ENCODE measurements at regions not wholly inside any gene's neighbourhood (a gene's known extent, or its start where the extent isn't known, plus 50 kb on each side); places are given as distances from the start of the nearest gene placed in this dataset.
"Not testable (repeated sequence)": the region's sequence is repeated elsewhere in the genome, so short reads cannot be mapped to it uniquely, and the experiment has no call there.

DNA sequence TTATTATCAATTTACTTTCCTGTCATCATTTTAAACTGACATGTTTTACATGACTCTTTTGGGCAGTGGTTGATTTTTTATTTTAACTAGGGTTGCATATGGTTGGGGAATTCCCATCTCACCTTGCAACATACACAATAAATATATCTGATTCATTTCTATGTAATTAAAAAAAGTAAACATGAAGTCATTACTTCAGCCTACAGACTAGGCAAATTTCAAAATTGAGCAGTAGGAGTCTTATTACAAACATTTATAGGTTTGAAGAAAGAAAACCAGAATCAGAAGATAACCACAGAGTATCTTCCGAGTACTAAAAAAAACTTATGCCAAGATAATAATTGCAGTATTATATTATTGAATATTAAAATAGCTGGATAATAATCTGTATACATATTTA lies 377.0 kb upstream of the VRK2 start:
- DNase-seq (ENCODE audit: extremely low read depth, low read depth, low spot score): no peak

DNA sequence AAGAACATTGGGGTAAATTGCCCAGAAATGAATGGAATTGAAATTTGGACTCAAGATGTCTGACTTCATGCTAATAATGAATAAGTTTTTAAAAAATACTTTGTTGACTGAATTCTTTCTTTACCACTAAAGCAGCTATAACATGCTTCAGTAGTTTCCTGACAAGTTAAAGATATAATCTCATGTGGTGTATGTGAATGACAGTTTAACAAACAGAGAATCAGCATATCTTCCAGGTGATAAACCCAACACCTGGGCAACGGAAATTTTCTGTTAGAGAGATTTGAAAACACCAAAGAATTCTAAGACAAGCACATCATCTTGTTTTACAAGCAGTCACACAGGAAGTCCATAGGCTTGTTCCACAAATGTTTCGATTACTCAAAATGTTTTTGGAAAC lies 372.6 kb upstream of the VRK2 start:
- DNase-seq (ENCODE audit: extremely low read depth, low read depth, low spot score): no peak

DNA sequence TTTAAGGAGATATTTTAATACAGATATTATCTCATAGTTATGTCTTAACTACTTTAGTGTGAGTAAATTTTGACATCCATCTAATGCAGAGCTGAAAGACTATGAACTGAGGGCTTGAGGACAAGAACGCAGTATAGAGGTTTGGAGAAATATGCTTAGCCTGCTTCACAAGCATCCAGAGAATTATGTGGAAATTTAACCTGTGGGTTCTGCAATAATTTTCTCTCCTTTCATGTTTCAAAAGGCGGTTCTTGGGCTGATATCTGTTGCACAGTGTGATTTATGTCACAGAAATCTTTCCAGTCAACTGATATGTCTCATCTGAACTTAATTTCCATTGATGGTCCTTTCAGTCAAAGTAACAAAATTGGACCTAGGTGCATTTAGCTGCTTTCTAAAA lies 371.9 kb upstream of the VRK2 start:
- DNase-seq (ENCODE audit: extremely low read depth, low read depth, low spot score): no peak

DNA sequence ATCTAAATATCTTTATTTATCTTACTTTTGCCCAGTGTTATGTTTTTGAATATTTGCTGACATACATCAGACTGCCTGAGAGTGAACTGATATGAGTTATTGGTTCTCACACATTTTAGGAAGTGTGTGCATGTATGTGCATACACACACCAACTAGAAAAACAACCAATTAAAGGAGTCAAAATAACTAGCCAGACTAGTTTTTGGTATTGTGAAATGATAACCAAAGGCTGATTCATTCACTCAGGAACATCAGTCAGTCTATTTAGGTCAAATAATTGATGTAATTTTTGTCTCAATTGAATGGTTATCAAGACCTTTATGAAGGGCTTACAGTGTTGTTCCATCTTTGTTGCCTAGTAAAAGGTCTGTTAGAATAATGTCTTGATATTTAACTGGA lies 369.3 kb upstream of the VRK2 start:
- no peak for DNase-seq (ENCODE audit: extremely low read depth, low read depth, low spot score)

DNA sequence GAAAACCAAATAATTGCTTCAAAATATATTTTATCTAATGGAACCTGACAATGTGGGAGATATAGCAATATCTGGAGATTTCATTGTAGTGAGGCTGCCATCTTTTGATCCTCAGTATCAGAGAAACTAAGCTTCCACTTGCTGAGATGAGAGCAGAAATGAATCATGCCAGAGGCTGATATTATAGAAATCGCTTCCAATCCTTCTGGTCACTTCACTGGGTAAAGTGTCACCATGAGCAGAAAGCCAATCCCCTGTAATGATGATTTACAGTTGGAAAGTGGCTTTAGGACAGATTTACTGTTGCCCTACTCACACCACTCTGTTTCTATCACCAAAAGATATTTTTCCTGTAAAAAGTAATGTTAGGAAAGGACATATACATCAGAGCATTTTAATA lies 365.0 kb upstream of the VRK2 start:
- no peak for DNase-seq (ENCODE audit: extremely low read depth, low read depth, low spot score)

DNA sequence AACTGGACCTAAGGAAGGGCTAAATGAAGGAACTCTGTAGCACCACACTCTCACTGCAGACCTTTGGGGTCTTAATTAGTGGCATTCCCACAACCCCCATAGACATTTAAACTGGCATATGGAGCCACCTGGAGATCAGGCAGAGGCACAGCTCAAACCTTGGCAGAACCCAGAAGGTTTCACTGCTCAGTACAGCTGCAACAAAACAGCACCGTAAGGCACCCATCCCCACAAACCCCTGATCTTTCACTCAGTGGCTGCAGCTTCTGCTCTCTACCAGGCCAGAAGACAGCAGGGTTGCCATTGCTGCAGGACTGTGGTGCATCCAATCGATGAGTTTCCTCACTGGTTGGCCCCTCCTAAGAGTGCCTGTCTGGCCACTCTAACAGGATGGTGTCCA lies 361.6 kb upstream of the VRK2 start:
- DNase-seq (ENCODE audit: extremely low read depth, low read depth, low spot score): no peak

DNA sequence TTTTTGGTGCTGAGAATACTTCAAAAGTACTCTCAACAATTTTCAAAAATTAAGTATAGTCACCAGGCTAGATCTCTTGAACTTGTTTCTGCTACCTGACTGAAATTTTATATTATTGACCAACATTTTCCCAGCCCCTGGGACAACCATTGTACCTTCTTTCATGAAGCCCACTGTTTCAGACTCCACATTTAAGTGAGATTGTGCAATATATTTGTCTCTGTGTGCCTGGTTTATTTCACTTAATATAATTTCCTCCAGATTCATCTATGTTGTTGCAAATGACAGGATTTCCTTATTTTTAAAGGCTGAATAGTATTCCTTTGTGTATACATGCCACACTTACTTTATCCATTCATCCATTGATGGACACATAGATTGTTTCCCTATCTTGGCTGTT lies 354.2 kb upstream of the VRK2 start:
- DNase-seq (ENCODE audit: extremely low read depth, low read depth, low spot score): no peak

DNA sequence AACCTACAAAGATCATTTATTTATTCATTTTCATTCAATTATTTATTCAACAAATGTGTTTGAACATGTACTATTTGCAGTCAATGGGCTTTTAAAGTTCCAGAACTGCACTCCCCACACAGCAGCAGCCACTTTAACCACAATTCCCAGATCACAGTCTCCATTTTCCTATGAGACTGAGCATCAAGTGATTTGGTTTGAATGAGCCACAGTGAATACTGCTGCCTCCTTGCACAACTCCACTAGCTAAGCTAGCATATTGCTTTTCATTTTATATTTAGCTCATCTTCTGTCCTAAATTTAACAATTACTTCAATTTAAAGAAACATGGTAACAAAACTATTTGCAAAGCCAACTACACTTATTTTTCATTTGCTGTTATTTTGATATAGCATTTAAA lies 353.4 kb upstream of the VRK2 start:
- no peak for DNase-seq (ENCODE audit: extremely low read depth, low read depth, low spot score)

DNA sequence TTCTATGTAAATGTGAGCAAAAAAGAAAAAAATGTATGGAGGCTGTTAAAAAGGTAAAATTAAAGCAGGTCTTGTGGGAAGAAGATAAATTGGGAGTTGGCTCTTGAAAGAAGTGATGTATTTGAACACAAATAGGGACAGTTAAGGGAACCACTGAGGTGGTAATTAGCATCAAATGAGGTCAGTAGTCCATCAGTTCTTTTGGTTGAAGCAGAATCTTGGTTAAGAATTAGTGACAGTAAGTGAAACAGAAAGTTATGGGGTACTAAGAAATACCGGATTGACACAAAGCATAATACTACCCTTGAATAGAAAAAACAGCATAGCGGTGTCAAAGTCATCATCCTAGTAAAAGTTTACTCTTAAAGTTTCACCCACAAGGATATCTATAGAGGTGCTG lies 352.6 kb upstream of the VRK2 start:
- no peak for DNase-seq (ENCODE audit: extremely low read depth, low read depth, low spot score)

DNA sequence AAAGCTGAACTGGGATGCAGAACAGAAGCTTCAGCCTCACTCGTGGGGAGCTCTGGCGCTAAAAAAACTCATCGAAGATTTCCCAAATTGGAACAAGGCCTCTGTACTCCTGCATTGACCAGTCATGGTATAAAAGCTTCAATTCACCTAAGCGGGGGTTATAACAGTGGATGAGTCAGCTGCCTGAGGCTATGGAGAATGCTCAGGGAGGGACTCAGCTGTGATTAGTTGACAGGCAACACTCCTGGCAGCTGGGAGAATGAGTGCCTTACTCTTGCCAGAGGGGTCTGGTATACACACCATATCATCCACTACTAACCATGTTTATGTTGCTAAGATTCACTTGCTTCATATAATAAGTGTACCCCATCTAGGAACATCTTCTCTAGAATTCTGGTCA lies 350.6 kb upstream of the VRK2 start:
- DNase-seq (ENCODE audit: extremely low read depth, low read depth, low spot score): no peak

DNA sequence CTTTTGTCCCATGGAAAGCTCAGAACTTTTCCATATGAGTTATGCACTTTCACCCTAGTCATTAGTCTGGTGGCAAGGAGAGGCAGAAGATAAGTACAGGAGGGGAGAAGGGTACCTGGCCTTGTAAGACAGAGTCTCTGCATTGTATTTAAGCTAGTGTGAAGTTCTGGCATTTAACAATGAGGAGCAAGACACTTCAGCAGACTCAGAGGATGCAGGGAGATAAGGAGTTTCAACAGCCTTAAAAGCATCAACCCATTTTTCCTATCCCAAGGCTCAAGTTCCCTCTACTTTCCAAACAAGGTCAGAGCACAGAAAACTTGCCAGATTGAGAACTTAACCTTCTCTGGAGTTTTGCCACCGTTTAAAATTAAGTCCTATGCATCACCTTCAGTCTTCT lies 348.2 kb upstream of the VRK2 start:
- no peak for DNase-seq (ENCODE audit: extremely low read depth, low read depth, low spot score)

DNA sequence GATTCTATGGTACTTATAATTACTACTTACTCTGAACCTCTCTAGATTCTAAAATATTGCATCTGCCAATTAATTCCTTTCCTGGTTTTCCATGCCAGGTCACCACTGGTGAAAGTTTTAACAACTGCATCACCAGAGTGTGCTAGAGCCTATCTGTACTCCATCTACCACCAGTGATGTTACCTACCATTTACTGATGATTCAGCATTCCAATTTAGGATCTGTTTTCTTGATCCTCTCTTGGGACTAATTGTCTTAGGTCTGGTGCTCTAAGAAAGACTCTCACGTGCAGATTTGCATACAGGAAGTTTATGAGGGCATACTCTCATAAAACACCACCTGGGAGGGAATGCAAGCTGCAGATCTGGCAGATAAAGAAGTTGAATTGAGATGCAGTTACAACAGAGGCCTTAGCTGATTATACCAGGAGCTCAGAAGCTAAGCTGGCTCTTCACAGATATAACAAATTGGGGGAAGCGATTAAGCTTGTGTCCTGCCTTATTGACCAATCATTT lies 347.6 kb upstream of the VRK2 start:
- no peak for DNase-seq (ENCODE audit: extremely low read depth, low read depth, low spot score)

DNA sequence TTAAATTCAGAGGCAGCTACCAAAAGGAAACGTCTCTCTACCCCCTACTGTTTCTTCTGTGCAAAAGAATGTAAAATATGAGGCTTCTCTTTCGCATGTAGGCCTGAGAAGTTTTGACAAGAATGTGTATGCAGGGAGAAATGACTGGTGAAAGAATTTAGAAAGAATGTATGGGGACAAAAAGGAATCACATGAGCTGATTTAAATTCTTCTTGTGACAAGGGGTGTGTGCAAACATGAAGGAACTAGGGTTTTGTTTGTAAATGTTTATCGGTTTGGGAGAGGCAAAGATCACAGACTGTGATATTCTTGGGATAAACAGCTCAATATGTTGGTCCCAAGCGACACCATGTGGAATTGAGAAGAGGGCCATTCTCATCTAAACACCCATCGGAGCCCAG lies 345.2 kb upstream of the VRK2 start:
- no peak for DNase-seq (ENCODE audit: extremely low read depth, low read depth, low spot score)

DNA sequence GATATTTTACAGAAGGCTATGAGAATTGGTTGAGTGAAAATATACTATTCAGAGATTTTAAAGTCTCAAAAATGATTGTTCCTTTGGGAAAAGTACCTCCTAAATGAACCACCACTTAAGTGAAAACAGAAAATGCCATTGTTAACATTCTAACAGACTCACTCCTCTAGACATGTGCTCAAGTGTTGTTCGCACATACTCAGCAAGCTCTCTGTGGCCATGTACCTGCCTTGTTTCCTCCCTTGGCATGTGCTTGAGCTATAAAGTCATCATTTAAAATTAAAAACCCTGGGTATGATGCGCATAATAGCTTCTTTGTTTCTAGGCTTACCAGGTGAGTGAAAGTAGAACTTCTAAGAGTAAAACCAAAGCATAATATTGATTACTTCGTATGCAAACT lies 343.2 kb upstream of the VRK2 start:
- DNase-seq (ENCODE audit: extremely low read depth, low read depth, low spot score): no peak

DNA sequence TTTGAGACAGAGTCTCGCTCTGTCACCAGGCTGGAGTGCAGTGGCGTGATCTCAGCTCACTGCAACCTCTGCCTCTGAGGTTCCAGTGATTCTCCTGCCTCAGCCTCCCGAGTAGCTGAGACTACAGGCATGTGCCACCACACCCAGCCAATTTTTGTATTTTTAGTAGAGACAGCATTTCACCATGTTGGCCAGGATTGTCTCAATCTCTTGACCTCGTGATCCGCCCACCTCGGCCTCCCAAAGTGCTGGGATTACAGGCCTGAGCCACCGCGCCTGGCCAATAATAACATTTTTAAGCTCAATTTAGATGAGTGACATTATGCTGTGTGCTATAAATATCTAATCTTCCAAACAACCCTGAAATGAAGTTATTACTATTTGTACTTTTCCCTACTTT lies 338.8 kb upstream of the VRK2 start:
- not testable (repeated sequence) for DNase-seq (ENCODE audit: extremely low read depth, low read depth, low spot score)

DNA sequence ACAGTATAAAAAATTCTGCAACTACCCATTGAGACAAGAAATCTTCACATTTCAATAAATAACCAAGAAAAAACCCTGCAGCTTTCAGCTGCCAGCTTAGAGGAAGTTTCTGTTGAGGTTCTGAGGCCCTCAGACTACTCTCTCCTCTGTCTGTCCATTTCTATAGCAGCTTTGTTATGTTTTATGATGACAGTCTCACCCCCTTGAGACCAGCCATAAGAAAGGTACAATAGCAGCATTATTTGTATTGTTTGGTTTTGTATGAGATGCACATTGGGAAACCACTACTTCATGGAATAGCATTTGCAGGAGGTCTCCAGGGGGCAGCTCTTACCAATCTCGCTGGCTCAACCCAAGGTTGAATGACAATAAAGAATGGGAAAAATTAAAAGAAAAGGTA lies 334.6 kb upstream of the VRK2 start:
- no peak for DNase-seq (ENCODE audit: extremely low read depth, low read depth, low spot score)

DNA sequence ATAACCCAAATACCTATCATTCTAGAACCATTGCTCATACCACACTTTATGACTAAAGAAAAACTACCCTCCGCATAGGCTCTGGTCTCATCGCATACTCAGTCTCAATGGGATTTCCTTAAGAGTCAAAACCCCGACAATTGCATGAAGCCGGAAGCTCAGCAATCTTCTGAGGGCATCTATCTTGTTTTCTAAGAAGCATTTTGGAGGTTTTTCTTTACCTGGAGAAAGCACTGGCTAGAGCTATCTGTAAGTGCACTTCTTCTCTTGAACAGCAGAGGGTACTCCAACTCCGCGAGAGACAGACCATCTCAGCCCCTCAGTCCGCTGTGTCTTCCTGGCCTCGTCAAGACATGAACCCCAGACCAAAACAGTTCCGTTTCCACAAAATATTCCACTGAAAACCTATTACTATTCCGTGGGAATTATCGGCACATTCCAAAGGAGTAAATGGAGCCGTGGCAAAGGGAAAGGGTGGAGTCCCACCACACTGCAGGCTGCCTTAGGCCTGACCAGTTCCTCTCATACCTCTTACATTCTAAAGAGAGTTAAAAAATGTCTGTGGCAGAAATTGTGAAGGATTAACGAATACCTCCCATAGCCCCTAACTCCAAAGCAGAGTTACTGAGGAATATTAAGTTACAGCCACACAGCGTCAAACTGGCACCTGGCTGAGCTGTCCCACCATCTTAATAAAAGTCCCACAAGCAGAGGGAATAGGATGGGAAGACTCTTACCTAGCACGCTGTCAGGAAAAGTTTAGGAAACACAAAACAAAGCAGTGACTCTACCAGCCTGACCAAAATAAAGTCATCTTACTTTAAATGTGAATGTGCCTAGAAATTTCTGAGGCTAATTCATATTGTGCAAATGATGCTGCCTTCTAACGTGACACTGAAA lies 325.6 kb upstream of the VRK2 start:
- no peak for DNase-seq (ENCODE audit: extremely low read depth, low read depth, low spot score)

DNA sequence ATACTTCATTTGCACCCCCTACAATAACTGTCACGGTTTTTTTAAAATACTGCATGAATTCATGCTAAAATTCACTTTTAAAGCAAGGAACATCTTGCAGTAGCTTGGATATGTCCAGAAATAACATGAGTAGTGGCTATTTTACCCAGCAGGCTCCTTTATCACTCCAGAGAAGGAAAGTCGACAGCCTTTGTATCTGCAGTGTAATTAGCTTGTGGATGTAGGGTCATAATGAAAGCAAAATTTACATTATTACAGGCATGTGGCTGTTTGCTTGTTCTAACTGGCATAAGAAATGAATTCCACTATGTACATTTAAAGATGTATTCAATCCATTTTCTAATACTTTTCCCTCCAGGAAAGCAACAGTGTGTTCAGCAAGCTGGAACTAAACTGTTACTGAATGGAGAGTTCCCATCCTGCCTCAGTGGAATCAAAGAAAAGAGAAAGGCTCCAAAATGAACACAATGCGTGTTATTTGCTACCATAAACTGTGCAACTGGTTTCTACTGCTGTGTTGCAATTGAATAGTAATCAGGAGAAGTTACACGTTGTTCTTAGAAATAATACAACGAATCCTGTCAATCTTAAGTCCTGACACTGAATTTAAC lies 321.2 kb upstream of the VRK2 start:
- DNase-seq (ENCODE audit: extremely low read depth, low read depth, low spot score): no peak

DNA sequence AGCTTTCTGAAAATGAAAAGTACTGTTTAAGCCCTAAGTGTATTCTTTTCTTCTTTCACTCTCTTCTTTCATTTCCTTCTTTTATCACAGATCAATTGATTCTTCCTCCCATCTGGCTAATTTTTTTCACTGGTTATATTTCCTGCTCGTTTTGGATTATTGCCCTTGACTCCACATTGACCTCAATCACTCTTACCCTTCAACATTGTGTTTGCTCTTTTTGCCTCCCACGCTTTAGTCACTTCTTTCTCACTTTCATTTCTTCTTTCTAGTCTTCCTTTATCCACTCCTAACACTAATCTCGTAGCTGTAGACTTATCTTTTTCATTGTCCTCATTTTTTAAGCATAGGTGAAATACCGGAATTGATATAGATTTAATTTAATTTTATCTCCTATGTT lies 320.3 kb upstream of the VRK2 start:
- no peak for DNase-seq (ENCODE audit: extremely low read depth, low read depth, low spot score)

DNA sequence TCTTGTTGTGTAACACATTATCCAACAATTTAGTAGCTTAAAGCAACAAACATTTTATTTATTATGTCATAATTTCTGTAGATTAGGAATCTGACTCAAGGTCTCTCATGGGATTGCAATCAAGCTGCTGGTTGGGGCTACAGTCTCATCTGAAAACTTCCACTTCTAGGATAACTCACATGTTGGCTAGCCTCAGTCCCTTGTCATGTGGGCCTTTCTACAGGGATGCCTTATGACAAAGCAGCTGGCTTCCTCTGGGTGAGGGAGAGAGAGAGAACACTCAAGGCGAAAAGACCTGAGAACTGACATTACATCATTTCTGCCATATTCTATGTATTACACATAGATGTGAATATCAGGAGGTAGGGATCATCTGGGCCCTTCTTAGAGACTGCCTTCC lies 317.9 kb upstream of the VRK2 start:
- no peak for DNase-seq (ENCODE audit: extremely low read depth, low read depth, low spot score)

DNA sequence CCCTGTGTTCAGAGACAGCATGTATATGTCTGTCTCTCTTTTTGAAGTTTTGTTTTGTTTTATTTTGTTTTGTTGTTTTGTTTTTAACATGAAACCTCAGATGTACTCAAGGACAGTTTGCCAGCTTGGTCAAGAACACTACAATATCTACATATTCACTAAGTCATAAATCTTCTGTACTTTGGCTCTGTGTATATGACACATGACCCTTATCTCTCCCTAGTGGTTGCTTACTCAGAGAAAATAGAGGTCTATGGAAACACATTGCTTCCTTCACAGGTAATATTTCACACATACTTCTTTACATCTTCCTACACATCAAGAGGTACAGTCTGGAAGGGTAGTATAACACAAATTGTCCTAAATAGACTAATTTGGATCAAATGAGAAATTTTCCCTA lies 312.6 kb upstream of the VRK2 start:
- DNase-seq (ENCODE audit: extremely low read depth, low read depth, low spot score): no peak

DNA sequence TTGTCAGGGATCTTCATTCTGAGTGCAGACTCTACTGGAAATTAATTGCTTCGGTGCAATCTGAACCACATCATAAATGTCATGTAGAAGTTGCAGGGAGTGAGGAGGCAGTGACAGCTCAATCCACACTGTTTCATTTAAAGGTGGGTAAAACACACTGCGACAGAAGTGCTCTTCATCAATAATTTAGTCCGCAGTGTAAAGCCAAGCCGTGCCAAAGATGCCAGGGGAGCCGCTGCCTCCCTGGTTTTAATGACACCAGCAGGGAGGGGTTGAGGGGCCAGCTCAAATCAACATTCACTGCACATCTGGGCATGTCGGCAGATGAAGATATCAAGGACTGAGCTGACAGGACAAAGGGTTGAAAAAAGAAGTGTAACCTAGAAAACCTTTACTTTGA lies 305.7 kb upstream of the VRK2 start:
- DNase-seq (ENCODE audit: extremely low read depth, low read depth, low spot score): no peak
